ENCODE measurements at regions not wholly inside any gene's neighbourhood (a gene's known extent, or its start where the extent isn't known, plus 50 kb on each side); places are given as distances from the start of the nearest gene placed in this dataset.

DNA sequence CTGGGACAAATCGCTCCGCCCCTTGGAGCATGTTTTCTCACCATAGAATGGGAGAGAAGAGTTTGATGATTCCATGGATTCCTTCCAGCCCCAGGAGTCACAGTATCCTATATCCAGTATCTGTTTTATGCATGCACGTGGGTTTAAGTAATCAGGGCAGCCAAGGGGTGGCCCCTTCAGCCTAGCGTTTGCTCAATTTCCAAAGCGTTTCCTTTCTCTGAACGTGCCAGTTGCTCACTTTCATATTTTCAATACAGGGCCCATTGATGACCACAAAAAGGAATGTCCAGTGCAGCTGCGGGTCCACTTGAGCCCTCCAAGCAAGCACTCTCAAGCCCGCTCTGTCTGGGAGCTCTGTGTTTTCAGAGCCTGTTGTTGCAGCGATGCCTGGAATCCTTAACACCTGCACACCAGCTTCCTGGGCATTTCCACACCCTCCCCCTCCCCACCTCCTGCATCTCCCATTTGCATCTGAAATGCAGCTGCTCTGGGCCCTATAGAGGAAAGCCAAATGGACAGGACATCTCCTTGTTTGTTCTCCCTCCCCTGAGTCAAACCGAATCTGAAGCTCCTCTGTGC lies 164.3 kb upstream of the LPP start:
- DNase-seq (ENCODE audit: low read depth): no peak
- TF ChIP-seq, protein P1, sequence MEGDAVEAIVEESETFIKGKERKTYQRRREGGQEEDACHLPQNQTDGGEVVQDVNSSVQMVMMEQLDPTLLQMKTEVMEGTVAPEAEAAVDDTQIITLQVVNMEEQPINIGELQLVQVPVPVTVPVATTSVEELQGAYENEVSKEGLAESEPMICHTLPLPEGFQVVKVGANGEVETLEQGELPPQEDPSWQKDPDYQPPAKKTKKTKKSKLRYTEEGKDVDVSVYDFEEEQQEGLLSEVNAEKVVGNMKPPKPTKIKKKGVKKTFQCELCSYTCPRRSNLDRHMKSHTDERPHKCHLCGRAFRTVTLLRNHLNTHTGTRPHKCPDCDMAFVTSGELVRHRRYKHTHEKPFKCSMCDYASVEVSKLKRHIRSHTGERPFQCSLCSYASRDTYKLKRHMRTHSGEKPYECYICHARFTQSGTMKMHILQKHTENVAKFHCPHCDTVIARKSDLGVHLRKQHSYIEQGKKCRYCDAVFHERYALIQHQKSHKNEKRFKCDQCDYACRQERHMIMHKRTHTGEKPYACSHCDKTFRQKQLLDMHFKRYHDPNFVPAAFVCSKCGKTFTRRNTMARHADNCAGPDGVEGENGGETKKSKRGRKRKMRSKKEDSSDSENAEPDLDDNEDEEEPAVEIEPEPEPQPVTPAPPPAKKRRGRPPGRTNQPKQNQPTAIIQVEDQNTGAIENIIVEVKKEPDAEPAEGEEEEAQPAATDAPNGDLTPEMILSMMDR (IDR thresholded peaks at IDR 0.05; ENCODE audit: insufficient read depth, low read depth, low read length, missing control alignments): no peak
- H3K4me3 ChIP-seq (ENCODE audit: low read depth, low read length): no peak overlapping the region

DNA sequence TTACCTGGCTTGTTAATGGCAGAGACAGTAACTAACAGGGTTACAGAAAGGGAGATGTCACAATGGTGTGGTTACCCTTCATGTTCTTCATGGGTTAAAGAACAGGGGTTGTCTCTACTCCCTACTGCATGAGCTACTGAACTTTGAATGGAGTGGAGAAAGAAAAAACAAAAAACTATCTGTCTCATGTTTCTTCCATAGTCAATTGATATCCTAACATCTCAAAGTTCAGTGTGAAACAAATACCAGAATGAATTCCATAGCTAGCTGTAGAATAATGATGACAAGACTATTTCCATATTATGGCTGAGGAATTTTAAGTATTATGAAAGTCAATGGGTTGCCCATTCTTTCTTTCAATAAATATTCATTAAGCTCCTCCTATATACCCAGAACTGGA lies 161.3 kb upstream of the LPP start:
- H3K4me3 ChIP-seq (ENCODE audit: low read depth, low read length): no peak overlapping the region
- TF ChIP-seq, protein P1 (IDR thresholded peaks at IDR 0.05; ENCODE audit: insufficient read depth, low read depth, low read length, missing control alignments): no peak
- DNase-seq (ENCODE audit: low read depth): no peak

DNA sequence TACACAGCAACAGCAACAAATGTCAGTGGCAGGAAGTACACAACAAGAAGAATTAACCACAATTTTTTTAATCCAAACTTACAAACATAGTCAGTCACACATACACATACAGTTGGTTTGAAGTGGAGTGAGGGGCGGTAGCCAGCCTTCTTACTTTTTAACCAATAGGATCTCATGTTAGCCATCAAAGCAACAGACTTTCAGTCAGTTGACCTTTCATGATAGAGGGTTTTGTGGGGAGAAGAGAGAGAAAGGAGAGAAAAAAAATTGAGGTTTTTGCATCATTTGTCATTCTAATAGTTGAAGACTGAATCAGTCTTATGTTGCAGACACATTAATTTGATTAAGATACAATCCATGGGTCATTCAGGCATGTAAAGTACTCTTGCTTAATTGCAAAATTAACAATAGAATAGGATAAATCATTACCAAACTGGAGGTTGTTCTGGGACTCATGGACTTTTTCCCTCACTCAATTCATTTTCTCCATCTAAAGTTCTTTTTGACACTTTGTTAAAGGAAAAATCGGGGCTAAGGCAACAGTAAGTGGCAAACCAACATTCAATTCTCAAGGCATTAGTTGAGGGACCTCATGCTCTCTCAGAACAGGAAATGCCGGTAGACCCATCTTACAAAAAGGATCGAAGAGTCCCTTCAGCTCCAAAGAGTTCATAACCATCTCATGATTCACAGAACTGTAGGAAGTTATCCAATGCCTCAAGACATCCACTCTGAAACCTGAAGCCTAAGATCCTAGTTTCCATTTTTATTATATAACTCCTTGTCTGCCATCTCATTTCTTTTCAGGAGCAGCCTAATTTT lies 159.5 kb upstream of the LPP start:
- H3K4me3 ChIP-seq (ENCODE audit: low read depth, low read length): no peak overlapping the region
- TF ChIP-seq, protein P1 (IDR thresholded peaks at IDR 0.05; ENCODE audit: insufficient read depth, low read depth, low read length, missing control alignments): no peak
- DNase-seq (ENCODE audit: low read depth): no peak

DNA sequence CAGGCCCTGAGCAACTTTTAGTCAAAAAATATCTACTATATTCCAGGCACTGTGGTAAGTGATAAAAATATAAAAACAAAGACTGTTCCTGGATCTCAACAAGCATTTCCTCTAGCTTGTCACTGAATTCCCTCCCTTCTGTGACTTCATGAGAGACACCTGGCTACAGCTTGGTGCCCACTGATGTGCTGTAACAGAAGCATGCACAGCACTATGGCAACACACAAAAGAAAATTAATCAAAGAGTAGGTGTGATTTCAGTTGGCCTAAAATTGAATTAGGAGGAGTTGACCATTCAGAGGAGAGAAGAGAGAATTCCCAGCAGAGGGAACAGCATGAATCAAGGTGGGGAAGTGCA lies 158.9 kb upstream of the LPP start:
- DNase-seq (ENCODE audit: low read depth): no peak
- TF ChIP-seq, protein P1 (IDR thresholded peaks at IDR 0.05; ENCODE audit: insufficient read depth, low read depth, low read length, missing control alignments): no peak

DNA sequence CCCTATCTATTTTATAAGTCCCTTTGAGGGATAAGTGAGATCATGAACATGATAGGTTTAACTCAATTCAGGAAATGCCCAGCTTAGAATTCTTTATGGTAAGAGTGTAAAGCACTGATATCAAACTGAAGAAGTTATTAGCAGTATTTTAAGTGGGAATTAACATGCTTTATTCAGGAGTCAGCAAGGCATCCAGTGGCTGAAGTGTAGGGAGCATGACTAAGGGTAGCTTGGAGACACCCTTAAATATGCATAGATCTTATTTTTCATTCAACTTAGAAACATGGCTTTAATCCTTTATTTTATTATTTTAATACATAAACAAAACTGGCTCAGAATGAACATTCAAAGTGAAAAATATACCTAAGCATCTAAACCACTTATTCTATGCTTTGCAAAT lies 158.3 kb upstream of the LPP start:
- no peak for DNase-seq (ENCODE audit: low read depth)
- H3K4me3 ChIP-seq (ENCODE audit: low read depth, low read length): no peak overlapping the region
- TF ChIP-seq, protein P1 (IDR thresholded peaks at IDR 0.05; ENCODE audit: insufficient read depth, low read depth, low read length, missing control alignments): no peak

More for the DNA sequence above, 158.9 kb upstream of the LPP start:
- no peak overlapping the region for H3K4me3 ChIP-seq (ENCODE audit: low read depth, low read length)

DNA sequence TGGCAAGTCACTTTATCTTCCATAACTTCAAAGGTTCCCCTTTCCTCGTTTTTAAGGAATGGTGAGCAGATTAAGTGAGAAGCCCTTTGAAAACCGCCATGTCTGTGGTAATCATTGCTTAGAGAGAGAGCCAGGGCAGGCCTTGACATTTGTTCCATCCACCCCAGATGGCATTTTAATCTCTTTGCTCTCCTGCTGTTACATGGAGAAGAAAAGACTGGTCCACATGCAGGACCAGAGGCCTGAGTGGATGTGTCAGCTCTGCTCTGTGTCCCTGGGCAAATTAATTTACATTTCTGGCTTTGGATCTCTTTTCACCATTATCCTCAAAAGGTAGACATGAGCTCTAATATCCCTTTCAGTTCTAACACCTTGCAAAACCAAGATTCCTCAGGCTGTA lies 157.3 kb upstream of the LPP start:
- H3K4me3 ChIP-seq (ENCODE audit: low read depth, low read length): no peak overlapping the region
- no peak for DNase-seq (ENCODE audit: low read depth)
- TF ChIP-seq, protein P1 (IDR thresholded peaks at IDR 0.05; ENCODE audit: insufficient read depth, low read depth, low read length, missing control alignments): no peak
